Mucosa of descending colon (tissue), 3 donors: ENCODE measurements at regions not wholly inside any gene's neighbourhood (a gene's known extent, or its start where the extent isn't known, plus 50 kb on each side); places are given as distances from the start of the nearest gene placed in this dataset.

Experiments
- ATAC-seq: fragments of 200-7000 bp; cut with Tn5 transposase; one replicate; pipeline ENCODE4 v1.9.1; 2020; ENCODE audit warnings: mild to moderate bottlenecking, moderate library complexity
- DNase-seq, 3 donors: peaks; one replicate each; pipeline ENCODE4 v3.0.0-alpha.2; 2020
- H3K36me3 ChIP-seq: fragments of 200-600 bp; one replicate; pipeline ENCODE4 v1.8.0; 2021; ENCODE audit warnings: low read depth, mild to moderate bottlenecking
- H3K4me1 ChIP-seq: fragments of 200-600 bp; one replicate; pipeline ENCODE4 v1.8.0; 2021; ENCODE audit warnings: low read depth, mild to moderate bottlenecking
- H3K4me3 ChIP-seq: fragments of 200-600 bp; one replicate; pipeline ENCODE4 v1.8.0; 2021; ENCODE audit warnings: mild to moderate bottlenecking
- H3K9me3 ChIP-seq: fragments of 200-600 bp; one replicate; pipeline ENCODE4 v1.8.0; 2021; ENCODE audit warnings: mild to moderate bottlenecking
- intact Hi-C, 2 donors: fragments of 100-400 bp; cut with DNase I in 1 of 2; cut with micrococcal nuclease in 1 of 2; formaldehyde crosslinking; loops; one replicate each; pipeline versions ENCODE4 v1.11.0 to v1.11.1; 2022; cut with DNase I, micrococcal nuclease
- TF ChIP-seq, protein P1 (sequence below): fragments of 200-600 bp; IDR thresholded peaks from one replicate; pipeline ENCODE4 v1.8.0; 2022; ENCODE audit warnings: antibody characterized with exemption, mild to moderate bottlenecking
- donor health status: DM: no; HTN: no; CAD: no; lungs with moderate emphysema.
- donor health status: DM: no; HTN: no; CAD: no.
- donor health status: DM: no; HTN: yes; CAD: no.

DNA sequence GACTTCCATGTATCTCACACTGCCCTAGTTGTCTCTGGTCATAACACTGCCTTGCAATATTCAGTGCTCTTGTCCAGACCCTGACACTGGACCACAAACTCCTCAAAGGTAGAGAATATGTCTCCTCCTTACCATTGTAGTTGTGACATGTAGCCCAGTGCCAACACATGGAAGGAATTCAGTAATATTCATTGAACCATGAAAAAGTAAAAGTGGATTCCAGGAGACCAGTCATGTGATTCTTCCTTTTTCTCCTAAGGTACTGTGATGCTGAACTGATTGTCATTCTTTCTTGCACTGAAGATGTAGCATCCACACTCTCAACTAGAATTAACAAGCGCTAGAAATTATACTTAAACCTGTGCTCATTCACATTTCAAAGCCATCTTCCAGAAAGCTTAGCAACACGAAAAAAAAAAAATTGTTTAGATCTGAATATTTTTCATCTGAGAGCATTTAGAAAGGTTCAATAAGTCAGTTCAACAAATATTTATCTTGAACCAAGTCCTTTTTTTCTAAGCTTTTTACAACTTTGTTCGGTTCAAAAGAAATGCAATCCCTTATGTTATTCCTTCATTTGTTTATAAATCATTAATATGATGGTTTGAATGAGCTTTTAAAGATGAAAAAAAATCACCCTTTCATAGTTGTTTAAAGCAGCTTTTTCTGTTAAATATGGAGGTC, 224.7 kb upstream of the BLID start:
- H3K36me3 ChIP-seq, result no peaks in the 10 kb centered on the region
- no peak for DNase-seq
- intact Hi-C loops, result no loop called here
- no peaks in the 10 kb centered on the region for H3K4me1 ChIP-seq
- TF ChIP-seq, protein P1, sequence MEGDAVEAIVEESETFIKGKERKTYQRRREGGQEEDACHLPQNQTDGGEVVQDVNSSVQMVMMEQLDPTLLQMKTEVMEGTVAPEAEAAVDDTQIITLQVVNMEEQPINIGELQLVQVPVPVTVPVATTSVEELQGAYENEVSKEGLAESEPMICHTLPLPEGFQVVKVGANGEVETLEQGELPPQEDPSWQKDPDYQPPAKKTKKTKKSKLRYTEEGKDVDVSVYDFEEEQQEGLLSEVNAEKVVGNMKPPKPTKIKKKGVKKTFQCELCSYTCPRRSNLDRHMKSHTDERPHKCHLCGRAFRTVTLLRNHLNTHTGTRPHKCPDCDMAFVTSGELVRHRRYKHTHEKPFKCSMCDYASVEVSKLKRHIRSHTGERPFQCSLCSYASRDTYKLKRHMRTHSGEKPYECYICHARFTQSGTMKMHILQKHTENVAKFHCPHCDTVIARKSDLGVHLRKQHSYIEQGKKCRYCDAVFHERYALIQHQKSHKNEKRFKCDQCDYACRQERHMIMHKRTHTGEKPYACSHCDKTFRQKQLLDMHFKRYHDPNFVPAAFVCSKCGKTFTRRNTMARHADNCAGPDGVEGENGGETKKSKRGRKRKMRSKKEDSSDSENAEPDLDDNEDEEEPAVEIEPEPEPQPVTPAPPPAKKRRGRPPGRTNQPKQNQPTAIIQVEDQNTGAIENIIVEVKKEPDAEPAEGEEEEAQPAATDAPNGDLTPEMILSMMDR, result no peak
- no peak for ATAC-seq
- no peak overlapping the region for H3K4me3 ChIP-seq
- no peaks in the 10 kb centered on the region for H3K9me3 ChIP-seq

GRCh38 chr11:122339436-122340060, 223.5 kb upstream of the BLID start:
- no peak for DNase-seq
- TF ChIP-seq, protein P1, result no peak
- Histone ChIP-seq H3K9me3 (no peaks in the 10 kb centered on the region), H3K36me3 (no peaks in the 10 kb centered on the region), H3K4me3 (no peak overlapping the region), H3K4me1 (no peaks in the 10 kb centered on the region)
- intact Hi-C loops, result no loop called here
- no peak for ATAC-seq

DNA sequence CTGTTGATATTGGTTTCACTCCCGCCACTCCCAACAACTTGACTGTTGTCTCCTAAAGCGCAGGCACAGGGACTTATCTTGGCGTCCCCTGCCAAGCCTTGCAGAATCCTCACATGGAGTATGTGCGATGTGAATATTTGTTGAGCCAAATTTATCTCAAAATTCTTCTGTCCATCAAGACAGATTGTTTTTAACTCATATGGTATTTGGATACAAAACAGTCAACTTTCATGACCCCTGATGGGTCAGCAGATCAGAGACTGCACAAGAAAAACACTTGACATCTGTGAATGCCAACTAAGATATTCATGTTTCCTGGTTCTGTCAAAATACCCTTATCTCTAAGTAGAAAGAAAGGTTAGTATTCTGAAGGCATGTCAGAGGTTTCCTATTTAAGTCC, 221.7 kb upstream of the BLID start:
- TF ChIP-seq, protein P1, result no peak
- H3K9me3 ChIP-seq, result no peaks in the 10 kb centered on the region
- H3K4me1 ChIP-seq, result no peaks in the 10 kb centered on the region
- intact Hi-C loops, result no loop called here
- no peak overlapping the region for H3K4me3 ChIP-seq
- H3K36me3 ChIP-seq, result no peaks in the 10 kb centered on the region
- no peak for DNase-seq
- no peak for ATAC-seq

GRCh38 chr11:122337241-122337640, 221.2 kb upstream of the BLID start:
- TF ChIP-seq, protein P1, result no peak
- H3K36me3 ChIP-seq, result no peaks in the 10 kb centered on the region
- no peaks in the 10 kb centered on the region for H3K9me3 ChIP-seq
- no peak overlapping the region for H3K4me3 ChIP-seq
- DNase-seq, result no peak
- H3K4me1 ChIP-seq, result no peaks in the 10 kb centered on the region
- ATAC-seq, result no peak
- intact Hi-C loops, result no loop called here

DNA sequence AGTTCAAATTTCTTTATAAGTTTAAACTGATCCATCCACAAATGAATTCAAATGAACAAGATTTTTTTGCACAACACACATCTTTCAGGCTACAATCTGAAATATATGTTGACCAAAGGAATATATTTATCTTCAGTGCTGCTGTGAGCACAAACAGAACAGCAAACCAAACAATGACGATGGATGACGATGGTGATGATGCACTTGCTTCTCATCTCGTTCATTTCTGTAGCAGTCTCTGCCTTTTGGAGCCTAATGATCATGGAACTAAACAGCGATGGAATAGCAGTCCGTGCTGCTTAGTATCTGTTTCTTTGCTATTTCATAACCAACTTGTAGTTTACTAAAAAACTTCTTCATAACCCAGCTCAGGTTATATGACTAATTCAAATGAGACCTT, 220.7 kb upstream of the BLID start:
- H3K4me1 ChIP-seq, result no peaks in the 10 kb centered on the region
- no peak overlapping the region for H3K4me3 ChIP-seq
- TF ChIP-seq, protein P1, result no peak
- DNase-seq, result no peak
- no peaks in the 10 kb centered on the region for H3K36me3 ChIP-seq
- no peaks in the 10 kb centered on the region for H3K9me3 ChIP-seq
- intact Hi-C loops, result no loop called here
- ATAC-seq, result no peak
